Renal pelvis (tissue), 1 donor: ENCODE measurements at regions not wholly inside any gene's neighbourhood (a gene's known extent, or its start where the extent isn't known, plus 50 kb on each side); places are given as distances from the start of the nearest gene placed in this dataset.

ENCODE experiments used
- DNase-seq: peaks from one replicate; pipeline ENCODE4 v3.0.0-alpha.2; 2013

DNA sequence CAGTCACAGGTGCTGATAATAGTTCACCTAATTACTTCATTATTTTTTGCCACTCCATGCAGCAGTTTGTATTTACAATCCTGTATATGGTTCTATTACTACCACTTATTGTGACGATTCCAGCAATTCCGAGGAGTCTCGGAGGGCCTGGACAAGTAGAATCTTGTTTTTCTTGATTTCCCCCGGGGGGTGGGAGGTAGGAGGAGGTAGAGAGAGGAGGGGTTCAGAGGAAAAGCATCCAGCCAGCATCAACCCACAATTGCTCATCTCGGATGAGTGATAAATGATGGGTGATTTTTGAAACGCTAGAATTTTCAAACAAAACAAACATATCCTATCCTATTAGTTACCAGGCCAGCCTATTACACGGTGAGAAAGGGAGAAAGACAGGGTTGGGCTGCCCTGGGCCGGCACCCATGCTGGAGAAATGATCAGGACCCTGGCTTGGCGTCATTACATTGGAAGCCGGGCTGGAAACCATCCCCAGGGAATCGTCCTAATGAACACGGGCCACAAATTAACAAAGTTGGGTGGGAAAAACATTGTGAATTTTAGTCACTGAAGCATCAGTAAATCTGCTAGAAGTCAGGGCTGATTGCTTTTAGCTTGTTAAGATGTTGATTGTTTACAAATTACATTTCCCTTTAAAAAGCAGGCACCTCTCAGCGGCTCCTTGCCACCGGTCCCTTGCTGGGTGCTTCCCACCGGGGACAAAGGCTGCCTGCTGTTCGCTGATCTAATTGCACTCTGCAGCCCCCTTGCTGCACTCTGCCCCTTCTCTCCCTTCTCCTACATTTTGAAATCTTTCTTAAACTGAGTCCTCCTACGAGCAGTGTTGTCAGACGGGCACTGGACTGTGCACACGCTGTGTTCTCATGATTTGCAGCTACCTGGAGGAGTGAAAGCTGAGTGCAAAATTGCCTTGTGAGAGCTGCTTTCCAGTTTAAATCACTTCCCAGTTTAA is 95.5 kb downstream of the FAM204A start:
- DNase-seq, result no peak

GRCh38 chr10:118243907-118244306 is 98.2 kb downstream of the FAM204A start:
- DNase-seq, result no peak

DNA sequence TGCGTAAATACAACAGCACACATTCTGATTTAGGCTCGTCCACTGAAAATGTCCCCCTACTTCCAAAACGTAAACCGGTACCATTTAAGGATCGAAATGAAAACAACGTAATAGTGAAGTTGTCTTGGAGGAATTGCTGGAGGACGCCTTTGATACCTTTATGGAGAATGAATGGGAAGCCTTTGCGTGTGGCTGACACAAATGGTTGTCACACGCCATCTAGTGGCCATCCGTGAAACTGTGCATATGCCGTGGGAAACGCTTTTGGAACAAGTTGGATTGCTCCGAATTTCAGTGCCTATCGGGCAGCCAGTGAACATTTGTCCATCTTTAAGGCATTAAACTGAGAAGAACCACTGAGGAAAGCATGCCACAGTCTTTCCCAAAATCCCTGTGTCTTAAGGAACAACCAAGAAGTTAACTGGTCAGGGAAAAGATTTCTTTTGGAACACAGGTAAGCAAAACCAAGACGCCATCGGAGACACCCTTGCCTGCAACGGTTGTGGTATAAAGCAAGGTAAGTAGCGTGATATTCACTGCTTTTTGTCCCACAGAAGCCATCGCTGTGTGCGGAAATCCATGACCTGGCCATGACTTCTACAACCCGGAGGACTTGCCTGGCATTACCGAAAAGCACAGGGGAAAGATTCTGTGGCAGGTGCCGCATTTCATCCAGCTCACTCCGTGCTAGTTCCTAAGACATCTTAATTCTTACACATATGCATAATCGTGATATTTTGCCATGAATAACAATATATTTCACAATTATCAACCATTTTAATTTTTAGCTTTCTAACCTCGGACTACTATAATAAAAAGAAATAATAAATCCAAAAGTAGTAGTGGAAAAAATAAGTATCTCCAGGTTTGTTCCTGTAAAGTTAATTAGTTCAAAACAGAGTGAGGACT is 100.6 kb downstream of the FAM204A start:
- peak; percentile 91 for DNase-seq

DNA sequence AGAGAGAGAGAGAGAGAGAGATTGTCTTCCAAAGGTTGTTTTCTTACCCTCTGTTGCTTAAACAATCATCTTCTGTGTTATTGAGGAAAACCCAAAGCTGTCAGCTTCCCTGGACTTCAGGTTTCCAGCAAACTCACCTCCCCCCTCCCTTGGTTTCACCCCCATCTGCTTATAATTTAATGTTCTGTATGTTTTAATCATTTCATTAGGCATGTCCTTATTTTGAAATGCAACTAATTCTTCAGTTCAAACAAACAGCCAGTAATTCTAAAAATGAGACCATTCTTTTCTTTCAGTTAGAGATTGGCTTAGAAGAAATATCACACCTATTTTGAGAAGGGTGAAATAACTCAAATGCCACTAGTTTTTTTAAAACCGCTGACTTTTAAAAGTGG is 102.9 kb downstream of the FAM204A start:
- DNase-seq, result no peak

- no peak for DNase-seq
These were observed 103.4 kb downstream of the FAM204A start for GRCh38 chr10:118238573-118239235.

- DNase-seq, result no peak
These were observed 104.2 kb downstream of the FAM204A start for GRCh38 chr10:118237930-118238329.

DNA sequence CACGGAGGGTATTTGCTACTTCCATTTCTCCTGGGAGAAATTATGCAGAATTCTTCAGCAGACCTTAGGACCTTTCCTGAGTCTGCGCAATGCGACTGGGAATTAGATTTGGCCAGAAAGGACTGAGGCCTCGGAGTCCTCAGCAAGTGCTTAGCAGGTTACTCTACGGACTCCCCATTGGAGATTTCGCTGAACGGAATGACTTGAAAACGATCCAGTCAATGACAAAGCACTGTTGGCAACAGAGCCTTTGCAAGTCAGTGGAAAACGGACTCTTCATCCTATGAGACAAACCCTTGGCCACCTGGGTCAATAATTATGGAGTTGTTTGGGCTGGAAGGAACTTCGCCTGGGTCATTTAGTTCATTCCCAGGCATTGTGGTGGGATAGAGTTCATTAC is 107.4 kb downstream of the FAM204A start:
- no peak for DNase-seq

- no peak for DNase-seq
These were observed 121.7 kb downstream of the FAM204A start for GRCh38 chr10:118220346-118220850.

- DNase-seq, result no peak
These were observed 123.6 kb downstream of the FAM204A start for GRCh38 chr10:118218562-118218961.

GRCh38 chr10:118216571-118217170 is 125.5 kb downstream of the FAM204A start:
- no peak for DNase-seq

DNA sequence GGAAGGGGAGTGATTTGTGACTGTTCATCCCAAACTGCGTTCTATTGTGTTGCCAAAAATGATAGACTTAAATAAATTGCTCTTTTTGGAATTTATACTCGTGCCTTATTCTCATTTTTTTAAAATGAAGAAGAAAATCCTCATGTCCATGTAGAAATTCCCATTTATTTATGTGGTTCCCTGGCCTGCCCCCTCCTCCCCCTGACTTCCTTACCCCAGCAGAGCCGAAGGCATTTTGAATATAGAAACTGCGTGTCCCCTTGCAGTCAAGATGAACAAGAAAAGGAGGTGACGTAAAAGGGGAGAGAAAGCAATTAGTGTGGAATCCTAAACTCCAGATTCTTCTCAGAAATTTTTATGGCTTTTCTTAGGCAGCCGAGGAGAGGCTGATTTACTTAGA is 126.1 kb downstream of the FAM204A start:
- peak; percentile 56 for DNase-seq

DNA sequence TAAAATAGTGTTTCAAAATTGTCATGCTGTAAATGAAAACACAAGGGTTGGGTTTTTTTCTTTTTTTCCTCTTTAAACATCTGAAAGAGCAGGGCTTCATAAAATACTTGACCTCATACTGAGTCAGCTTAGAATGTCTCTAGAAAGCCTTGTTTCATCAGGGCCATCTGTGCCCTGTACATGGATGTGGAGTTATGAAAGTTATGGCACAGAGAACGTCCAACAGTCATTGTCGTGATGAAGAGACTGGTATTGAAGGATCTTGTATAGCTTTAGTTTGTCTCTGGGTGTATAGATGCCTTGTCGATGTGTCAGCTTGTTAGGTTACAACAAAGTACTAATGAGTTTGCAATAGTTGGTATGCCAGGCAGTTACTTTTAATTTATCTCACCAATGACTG is 127.3 kb downstream of the FAM204A start:
- no peak for DNase-seq

DNA sequence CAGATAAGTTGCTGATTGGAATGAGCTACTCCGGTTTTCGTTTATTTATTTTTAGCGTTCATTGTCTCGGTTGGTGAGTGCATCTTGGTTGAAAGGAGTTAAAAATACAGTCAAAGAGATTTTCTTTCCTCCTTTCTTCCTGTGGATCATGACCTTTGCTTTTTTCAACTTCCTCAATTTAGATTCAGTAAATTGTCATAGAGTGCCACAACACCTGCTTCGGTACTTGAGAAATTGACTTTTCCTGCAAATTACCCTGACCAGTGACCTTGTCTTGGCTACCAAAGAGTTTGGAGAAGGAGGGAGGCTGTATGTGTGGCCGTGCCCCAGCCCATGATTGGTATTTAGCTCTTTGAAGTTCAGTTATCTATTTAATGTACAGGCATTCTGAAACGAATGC is 128.7 kb downstream of the FAM204A start:
- DNase-seq, result no peak

DNA sequence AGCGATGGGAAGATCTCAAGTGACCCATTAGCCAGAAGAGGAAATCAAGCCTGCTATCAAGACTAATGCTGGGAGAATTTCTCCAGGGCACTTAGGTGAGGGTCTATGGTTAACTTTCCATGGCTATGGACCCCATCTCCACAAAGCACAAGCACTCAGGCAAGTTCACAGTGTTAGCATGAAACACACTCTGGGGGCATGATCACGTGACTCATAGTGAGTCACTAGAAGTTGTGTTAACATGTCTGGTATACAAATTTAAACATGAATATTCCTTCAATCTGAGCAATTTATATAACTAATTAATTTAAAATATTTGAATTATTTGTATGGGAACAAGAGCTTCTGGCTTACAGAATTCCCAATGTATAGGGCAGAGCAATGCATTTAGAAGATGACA is 131.8 kb downstream of the FAM204A start:
- DNase-seq, result no peak

GRCh38 chr10:118209215-118209614 is 132.9 kb downstream of the FAM204A start:
- no peak for DNase-seq

DNA sequence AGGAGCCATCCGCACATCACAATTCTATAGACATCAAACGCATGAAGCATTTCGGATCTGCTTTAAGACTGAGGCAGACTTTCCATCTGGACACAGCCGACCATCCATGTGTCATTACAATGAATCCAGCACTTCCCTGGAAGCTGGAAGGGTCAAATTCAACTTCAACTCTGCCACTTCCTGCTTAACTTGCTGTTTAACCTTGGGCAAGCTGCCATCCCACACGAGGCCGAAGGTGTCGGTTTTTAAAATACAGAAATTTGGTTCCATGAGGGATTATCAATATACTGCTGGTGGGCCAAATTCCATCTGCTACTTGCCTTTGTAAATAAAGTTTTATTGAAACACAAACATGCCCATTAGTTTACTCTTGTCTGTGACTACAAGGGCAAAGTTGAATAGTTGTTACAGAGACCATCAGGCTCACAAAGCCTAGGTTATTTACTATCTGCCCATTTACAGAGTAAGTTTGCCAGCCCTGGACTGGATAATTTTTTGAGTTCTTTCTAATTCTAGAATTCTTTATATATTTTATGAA is 134.6 kb downstream of the FAM204A start:
- DNase-seq, result no peak

GRCh38 chr10:118204292-118204943 is 137.7 kb downstream of the FAM204A start:
- DNase-seq, result no peak

- DNase-seq, result no peak
These were observed 138.7 kb downstream of the FAM204A start for GRCh38 chr10:118203461-118203860.

DNA sequence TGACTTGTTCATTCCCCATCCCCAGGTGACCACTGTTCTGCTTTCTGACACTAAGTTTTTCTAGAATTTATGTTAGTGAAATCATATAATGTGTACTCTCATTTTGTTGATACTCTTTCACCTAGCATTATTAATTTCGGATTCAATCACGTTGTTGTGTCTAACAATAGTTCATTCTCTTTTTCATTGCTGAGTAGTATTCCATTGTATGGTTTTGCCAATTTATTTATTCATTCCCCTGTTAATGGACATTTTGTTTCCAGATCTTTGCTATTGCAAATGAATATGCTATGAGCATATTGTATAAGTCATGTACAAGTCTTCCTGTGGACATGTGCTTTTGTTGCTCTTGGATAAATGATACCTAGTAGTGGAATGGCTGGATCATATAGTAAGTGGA is 146.4 kb downstream of the FAM204A start:
- no peak for DNase-seq

GRCh38 chr10:118193642-118194041 is 146.9 kb upstream of the RAB11FIP2 start:
- DNase-seq, result no peak

DNA sequence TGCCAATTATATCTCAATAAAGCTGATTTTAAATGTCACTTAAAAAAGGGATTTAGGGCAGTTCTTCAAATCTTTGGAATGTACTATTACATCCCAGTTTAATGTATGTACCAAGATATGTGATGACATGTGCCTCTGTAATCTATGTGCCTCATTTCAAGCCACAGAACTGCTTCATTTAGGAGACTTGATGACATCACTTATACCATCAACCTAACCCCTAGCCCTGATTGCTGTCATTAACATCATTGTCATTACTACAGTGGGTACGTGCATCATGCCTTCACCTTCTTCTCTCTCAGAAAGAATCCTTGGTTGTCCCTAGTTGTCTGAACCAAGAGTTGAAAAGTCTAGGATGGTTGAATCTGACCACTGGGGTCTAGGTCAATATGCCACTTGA is 134.3 kb upstream of the RAB11FIP2 start:
- no peak for DNase-seq
